ENCODE measurements at regions not wholly inside any gene's neighbourhood (a gene's known extent, or its start where the extent isn't known, plus 50 kb on each side); places are given as distances from the start of the nearest gene placed in this dataset.

DNA sequence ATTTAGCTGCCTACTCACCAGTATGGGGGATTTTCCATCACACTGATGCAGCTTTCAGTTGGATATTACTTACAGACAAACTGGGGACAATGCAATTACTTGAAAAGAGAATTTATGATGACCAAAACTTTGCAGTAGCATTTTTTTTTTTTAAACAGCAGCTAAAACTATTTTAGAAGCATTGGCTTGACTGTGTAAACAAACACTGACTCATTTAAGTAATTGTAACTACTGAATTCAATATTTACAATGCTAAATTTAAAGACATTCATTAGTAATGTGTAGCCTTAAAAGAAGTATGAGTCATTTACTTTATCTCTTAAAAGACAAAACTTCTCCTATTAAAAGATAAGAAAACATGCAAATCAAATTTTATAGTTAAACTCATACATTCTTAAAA, 295.9 kb upstream of the FERMT1 start:
- Histone ChIP-seq H3K27ac (no peak overlapping the region), H3K36me3 (no peaks in the 10 kb centered on the region), H3K4me3 (no peak overlapping the region), H3K4me2 (no peak overlapping the region), H3K4me1 (peaks cover 0 to 11% (median 0%) of the 10 kb centered on the region in 10 experiments; a peak in 4 of 20 replicates), H4K20me1 (no peaks in the 10 kb centered on the region), H3K9me3 (replicated peaks in 1 of 11) (no peaks in the 10 kb centered on the region), H3K27me3 (0 out of 22 replicates have a peak, but pooled peaks cover 0 to 4% (median 0%) of the 10 kb centered on the region in 11 experiments), H3K9ac (no peak overlapping the region)
- no peak for TF ChIP-seq Cebpa-rat (IDR thresholded peaks at IDR 0.05)

DNA sequence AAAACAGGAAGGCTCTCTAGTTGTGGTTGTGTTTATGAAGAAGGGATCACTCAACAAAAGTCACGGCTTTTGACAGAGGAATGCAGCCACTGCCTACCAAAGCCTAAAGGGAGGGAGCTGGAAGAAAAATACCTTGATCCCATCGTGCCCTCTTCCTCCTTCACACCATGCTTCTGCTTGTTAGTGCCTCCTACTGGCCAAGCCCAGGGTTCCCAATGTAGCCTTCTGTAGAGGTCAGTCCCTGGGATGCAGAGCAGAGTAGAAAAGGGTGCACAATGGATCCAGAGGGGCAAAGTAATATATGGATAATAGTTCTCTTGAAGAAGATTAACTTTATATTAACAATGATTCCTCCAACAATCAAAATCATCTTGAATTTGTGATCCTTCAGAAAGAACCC, 293.5 kb upstream of the FERMT1 start:
- no peak overlapping the region for H3K4me2 ChIP-seq
- no peak for TF ChIP-seq Cebpa-rat (IDR thresholded peaks at IDR 0.05)
- H3K27ac ChIP-seq: no peak overlapping the region
- H4K20me1 ChIP-seq: no peaks in the 10 kb centered on the region
- no peaks in the 10 kb centered on the region for H3K27me3 ChIP-seq
- no peaks in the 10 kb centered on the region for H3K9me3 ChIP-seq (replicated peaks in 1 of 11)
- H3K36me3 ChIP-seq: no peaks in the 10 kb centered on the region
- H3K4me1 ChIP-seq: peaks cover 0 to 11% (median 0%) of the 10 kb centered on the region in 10 experiments; a peak in 4 of 20 replicates
- H3K4me3 ChIP-seq: no peak overlapping the region
- no peak overlapping the region for H3K9ac ChIP-seq

DNA sequence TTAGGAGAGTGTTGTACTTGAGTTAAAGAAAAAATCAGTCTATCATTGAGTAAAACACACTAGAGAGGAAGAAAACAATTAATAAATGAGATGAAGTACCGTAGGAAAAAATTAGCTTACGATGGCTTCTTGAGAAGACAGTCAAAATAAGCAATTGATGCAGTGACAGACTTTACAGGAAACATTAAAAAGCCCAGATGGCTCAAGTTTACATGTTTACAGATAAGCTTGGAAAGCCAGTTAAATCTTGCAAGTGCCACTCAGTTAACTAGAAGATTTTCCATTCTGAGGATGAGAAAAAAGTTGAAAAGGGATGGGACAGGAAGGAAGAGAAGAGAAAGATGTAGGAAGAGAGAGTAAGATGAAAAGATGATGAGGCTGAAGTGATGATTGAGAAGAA, 288.8 kb upstream of the FERMT1 start:
- Histone ChIP-seq H3K36me3 (no peaks in the 10 kb centered on the region), H3K9ac (no peak overlapping the region), H3K4me2 (no peak overlapping the region), H3K27me3 (no peaks in the 10 kb centered on the region), H3K4me1 (no peaks in the 10 kb centered on the region; a peak in 1 of 20 replicates), H3K4me3 (no peak overlapping the region), H4K20me1 (no peaks in the 10 kb centered on the region), H3K9me3 (replicated peaks in 1 of 11) (no peaks in the 10 kb centered on the region), H3K27ac (no peak overlapping the region)
- TF ChIP-seq Cebpa-rat (IDR thresholded peaks at IDR 0.05): no peak

DNA sequence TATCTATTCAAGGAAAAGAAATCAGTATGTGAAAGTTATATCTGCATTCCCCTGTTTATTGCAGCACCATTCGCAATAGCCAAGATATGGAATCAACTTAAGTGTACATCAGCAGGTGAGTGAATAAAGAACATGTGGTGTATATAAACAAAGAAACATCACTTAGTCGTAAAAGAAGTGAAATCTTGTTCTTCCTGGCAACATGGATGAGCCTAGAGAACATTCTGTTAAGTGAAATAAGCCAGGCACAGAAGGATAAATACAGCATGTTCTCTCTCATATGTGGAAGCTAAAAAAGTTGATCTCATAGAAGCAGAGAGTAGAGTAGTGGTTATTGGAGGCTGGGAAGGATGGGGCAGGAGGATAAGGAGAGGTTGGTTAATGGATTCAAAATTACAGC, 287.9 kb upstream of the FERMT1 start:
- Histone ChIP-seq H3K4me2 (no peak overlapping the region), H3K36me3 (no peaks in the 10 kb centered on the region), H3K4me1 (no peaks in the 10 kb centered on the region; a peak in 1 of 20 replicates), H3K27ac (no peak overlapping the region), H3K9me3 (replicated peaks in 1 of 11) (no peaks in the 10 kb centered on the region), H3K27me3 (no peaks in the 10 kb centered on the region), H4K20me1 (no peaks in the 10 kb centered on the region), H3K4me3 (no peak overlapping the region), H3K9ac (no peak overlapping the region)
- no peak for TF ChIP-seq Cebpa-rat (IDR thresholded peaks at IDR 0.05)

DNA sequence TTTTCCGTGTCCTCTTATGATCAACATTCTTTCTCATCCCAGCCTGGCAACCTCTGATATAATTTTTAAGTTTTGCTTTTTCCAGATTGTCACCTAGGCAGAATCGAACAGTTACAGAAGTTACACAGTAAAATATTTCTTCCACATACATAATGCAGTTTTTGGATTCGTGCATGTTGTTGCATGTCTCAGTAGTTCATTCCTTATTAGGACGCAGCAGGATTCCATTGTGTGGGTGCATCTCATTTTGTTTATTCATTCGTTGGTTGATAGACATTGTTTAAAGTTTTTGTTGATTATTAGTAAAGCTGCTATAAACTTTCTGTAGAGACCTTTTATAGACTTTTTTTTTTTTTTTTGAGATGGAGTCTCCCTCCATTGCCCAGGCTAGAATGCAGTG, 284.3 kb upstream of the FERMT1 start:
- Histone ChIP-seq H3K4me3 (no peak overlapping the region), H3K9ac (no peak overlapping the region), H3K9me3 (replicated peaks in 1 of 11) (no peaks in the 10 kb centered on the region), H4K20me1 (no peaks in the 10 kb centered on the region), H3K36me3 (no peaks in the 10 kb centered on the region), H3K4me2 (no peak overlapping the region), H3K27me3 (no peaks in the 10 kb centered on the region), H3K27ac (no peak overlapping the region), H3K4me1 (no peaks in the 10 kb centered on the region; a peak in 1 of 20 replicates)
- TF ChIP-seq Cebpa-rat (IDR thresholded peaks at IDR 0.05): no peak

GRCh38 chr20:6401893-6402557, 279.2 kb upstream of the FERMT1 start:
- no peaks in the 10 kb centered on the region for H3K9me3 ChIP-seq (replicated peaks in 1 of 11)
- no peak overlapping the region for H3K4me3 ChIP-seq
- no peak overlapping the region for H3K9ac ChIP-seq
- no peak overlapping the region for H3K4me2 ChIP-seq
- H3K4me1 ChIP-seq: no peaks in the 10 kb centered on the region
- no peak for TF ChIP-seq Cebpa-rat (IDR thresholded peaks at IDR 0.05)
- no peaks in the 10 kb centered on the region for H3K27me3 ChIP-seq
- no peak overlapping the region for H3K27ac ChIP-seq
- H3K36me3 ChIP-seq: no peaks in the 10 kb centered on the region
- H4K20me1 ChIP-seq: no peaks in the 10 kb centered on the region

- no peak overlapping the region for H3K9ac ChIP-seq
- no peak overlapping the region for H3K4me3 ChIP-seq
- H3K4me2 ChIP-seq: no peak overlapping the region
- no peaks in the 10 kb centered on the region for H3K27me3 ChIP-seq
- no peak overlapping the region for H3K27ac ChIP-seq
- H3K36me3 ChIP-seq: no peaks in the 10 kb centered on the region
- H4K20me1 ChIP-seq: no peaks in the 10 kb centered on the region
- peaks cover 0 to 28% (median 0%) of the 10 kb centered on the region in 10 experiments; a peak in 8 of 20 replicates for H3K4me1 ChIP-seq
- H3K9me3 ChIP-seq (replicated peaks in 1 of 11): no peaks in the 10 kb centered on the region
- no peak for TF ChIP-seq Cebpa-rat (IDR thresholded peaks at IDR 0.05)
Measured at GRCh38 chr20:6397115-6397514, 274.3 kb upstream of the FERMT1 start.

DNA sequence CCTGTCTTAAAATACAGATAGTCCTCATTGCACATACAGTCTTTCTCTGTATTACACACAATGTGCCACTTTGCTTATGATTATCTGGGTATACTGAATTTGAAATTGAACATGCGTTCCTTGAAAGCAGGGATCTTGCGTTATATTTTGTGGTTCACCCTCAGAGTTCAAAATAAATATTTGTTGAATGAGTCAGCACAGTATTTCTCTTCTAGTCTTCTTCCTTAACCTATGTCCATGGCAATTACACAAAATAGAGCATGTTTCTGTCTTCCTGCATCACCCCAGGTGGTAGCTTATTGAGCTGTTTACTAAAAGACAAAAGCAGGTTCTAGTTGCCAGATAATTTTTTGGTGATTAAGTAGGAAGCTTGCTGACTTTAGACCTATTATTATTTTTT, 272.9 kb upstream of the FERMT1 start:
- Histone ChIP-seq H3K4me3 (no peak overlapping the region), H3K4me2 (no peak overlapping the region), H3K9ac (no peak overlapping the region), H3K27me3 (no peaks in the 10 kb centered on the region), H3K27ac (no peak overlapping the region), H3K4me1 (peaks cover 0 to 28% (median 0%) of the 10 kb centered on the region in 10 experiments; a peak in 8 of 20 replicates), H4K20me1 (no peaks in the 10 kb centered on the region), H3K9me3 (replicated peaks in 1 of 11) (no peaks in the 10 kb centered on the region), H3K36me3 (no peaks in the 10 kb centered on the region)
- TF ChIP-seq Cebpa-rat (IDR thresholded peaks at IDR 0.05): no peak

DNA sequence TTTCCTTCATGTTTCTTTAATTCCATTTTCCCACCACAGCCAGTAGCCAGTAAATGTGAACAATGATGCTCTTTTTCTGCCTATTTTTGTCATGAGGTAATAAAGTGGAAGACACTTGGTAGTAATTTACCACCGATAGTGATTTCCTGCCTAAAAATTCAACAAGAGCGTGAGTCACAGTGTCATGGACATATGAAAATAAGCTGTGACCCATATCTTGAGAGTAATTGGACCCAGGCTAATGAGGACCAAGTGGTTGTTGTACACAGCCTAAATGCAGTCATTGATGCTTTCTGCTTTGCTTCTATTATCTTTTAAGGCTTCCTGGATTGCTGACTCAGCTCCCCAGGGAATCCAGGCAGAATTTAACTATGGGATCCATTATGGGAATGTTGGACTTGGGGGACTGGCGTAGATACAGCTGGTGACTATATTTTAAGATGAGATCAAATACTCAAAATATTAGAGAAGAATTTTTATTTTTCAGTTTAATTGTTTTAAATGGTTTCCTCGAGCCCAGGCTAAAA, 265.9 kb upstream of the FERMT1 start:
- H3K4me1 ChIP-seq: peaks cover 0 to 29% (median 0%) of the 10 kb centered on the region in 10 experiments; a peak in 8 of 20 replicates
- no peak overlapping the region for H3K27ac ChIP-seq
- H3K9me3 ChIP-seq (replicated peaks in 1 of 11): peaks cover 0 to 22% (median 12%) of the 10 kb centered on the region in 11 experiments; a peak in 17 of 22 replicates
- H3K36me3 ChIP-seq: no peaks in the 10 kb centered on the region
- peak overlapping the region in 2 of 11 experiments; percentile 51 to 55; a peak in 4 of 22 replicates for H3K4me2 ChIP-seq
- no peak overlapping the region for H3K9ac ChIP-seq
- no peak overlapping the region for H3K4me3 ChIP-seq
- H4K20me1 ChIP-seq: no peaks in the 10 kb centered on the region
- TF ChIP-seq Cebpa-rat (IDR thresholded peaks at IDR 0.05): no peak
- no peaks in the 10 kb centered on the region for H3K27me3 ChIP-seq

DNA sequence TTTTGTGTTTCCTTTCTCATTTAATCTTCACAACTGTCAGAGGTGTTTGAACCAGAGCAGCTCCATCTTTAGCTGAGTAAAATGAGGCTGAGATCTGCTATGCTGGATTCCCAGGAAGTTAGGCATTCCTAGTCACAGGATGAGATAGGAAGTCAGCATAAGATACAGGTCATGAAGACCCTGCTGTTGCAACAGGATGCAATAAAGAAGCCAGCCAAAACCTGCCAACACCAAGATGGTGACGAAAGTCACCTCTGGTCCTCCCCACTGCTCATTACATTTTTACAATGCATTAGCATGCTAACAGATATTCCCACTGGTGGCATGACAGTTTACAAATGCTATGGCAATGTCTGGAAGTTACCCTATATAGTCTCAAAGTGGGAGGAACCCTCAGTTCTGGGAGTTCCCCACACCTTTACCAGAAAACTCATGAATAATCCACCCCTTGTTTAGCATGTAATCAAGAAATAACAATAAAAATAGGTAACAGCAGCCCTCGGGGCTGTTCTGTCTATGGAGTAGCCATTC, 262.2 kb upstream of the FERMT1 start:
- Histone ChIP-seq H3K4me2 (no peak overlapping the region), H3K36me3 (no peaks in the 10 kb centered on the region), H3K4me3 (no peak overlapping the region), H3K9ac (no peak overlapping the region), H3K27ac (no peak overlapping the region), H3K4me1 (peaks cover 0 to 30% (median 0%) of the 10 kb centered on the region in 10 experiments; a peak in 5 of 20 replicates), H3K27me3 (no peaks in the 10 kb centered on the region), H4K20me1 (no peaks in the 10 kb centered on the region), H3K9me3 (replicated peaks in 1 of 11) (peaks cover 0 to 22% (median 12%) of the 10 kb centered on the region in 11 experiments; a peak in 17 of 22 replicates)
- TF ChIP-seq Cebpa-rat (IDR thresholded peaks at IDR 0.05): no peak

Data from BLaER1 treated with 17β-estradiol and CSF1 and Interleukin-3, amounts not matched to agents 10 nM and 100 nM (cell line).